Duodenal mucosa (tissue), 2 donors: ENCODE measurements at regions not wholly inside any gene's neighbourhood (a gene's known extent, or its start where the extent isn't known, plus 50 kb on each side); places are given as distances from the start of the nearest gene placed in this dataset.
"Not testable (repeated sequence)": the region's sequence is repeated elsewhere in the genome, so short reads cannot be mapped to it uniquely, and the experiment has no call there.

ENCODE experiments used
- H3K27ac ChIP-seq: one replicate; pipeline ENCODE4 v1.7.0; 2013; ENCODE audit warnings: low read depth, low read length
- H3K27me3 ChIP-seq, 2 donors: one replicate each; pipeline ENCODE4 v1.7.0; 2013; ENCODE audit warnings: low read length in 2 of 2, control low read depth in 1 of 2; ENCODE audit not compliant: insufficient read depth in 2 of 2, control insufficient read depth in 1 of 2
- H3K36me3 ChIP-seq, 2 donors: one replicate each; pipeline ENCODE4 v1.7.0; 2013; ENCODE audit warnings: low read length in 2 of 2, control low read depth in 1 of 2; ENCODE audit not compliant: insufficient read depth in 2 of 2, control insufficient read depth in 1 of 2
- H3K4me1 ChIP-seq, 2 donors: one replicate each; pipeline ENCODE4 v1.7.0; 2013; ENCODE audit warnings: low read length in 2 of 2, control low read depth in 1 of 2; ENCODE audit not compliant: insufficient read depth in 2 of 2, control insufficient read depth in 1 of 2
- H3K4me3 ChIP-seq, 2 donors: one replicate each; pipeline ENCODE4 v1.7.0; 2013; ENCODE audit warnings: low read length in 2 of 2, low read depth in 1 of 2
- H3K9ac ChIP-seq, 2 donors: one replicate each; pipeline ENCODE4 v1.7.0; 2013; ENCODE audit warnings: low read length in 2 of 2, low read depth in 1 of 2
- H3K9me3 ChIP-seq, 2 donors: one replicate each; pipeline ENCODE4 v1.7.0; 2013; ENCODE audit warnings: low read length in 2 of 2, control low read depth in 1 of 2; ENCODE audit not compliant: control insufficient read depth in 1 of 2

GRCh38 chr4:101699441-101700124 lies 90.9 kb upstream of the BANK1 start:
- no peaks in the 10 kb centered on the region for H3K27me3 ChIP-seq
- H3K9ac ChIP-seq = no peak overlapping the region
- no peaks in the 10 kb centered on the region for H3K4me1 ChIP-seq
- H3K9me3 ChIP-seq = no peaks in the 10 kb centered on the region
- no peaks in the 10 kb centered on the region for H3K36me3 ChIP-seq
- H3K27ac ChIP-seq = no peak overlapping the region
- no peak overlapping the region for H3K4me3 ChIP-seq

GRCh38 chr4:101697266-101697665 lies 93.3 kb upstream of the BANK1 start:
- H3K9me3 ChIP-seq = no peaks in the 10 kb centered on the region
- no peaks in the 10 kb centered on the region for H3K36me3 ChIP-seq
- no peaks in the 10 kb centered on the region for H3K4me1 ChIP-seq
- H3K9ac ChIP-seq = no peak overlapping the region
- H3K4me3 ChIP-seq = no peak overlapping the region
- no peak overlapping the region for H3K27ac ChIP-seq
- no peaks in the 10 kb centered on the region for H3K27me3 ChIP-seq

- Histone ChIP-seq H3K27ac (no peak overlapping the region), H3K27me3 (no peaks in the 10 kb centered on the region), H3K36me3 (no peaks in the 10 kb centered on the region), H3K4me3 (no peak overlapping the region), H3K4me1 (no peaks in the 10 kb centered on the region), H3K9ac (no peak overlapping the region), H3K9me3 (no peaks in the 10 kb centered on the region)
Observed at GRCh38 chr4:101696276-101697010, 94.1 kb upstream of the BANK1 start.

- Histone ChIP-seq H3K4me3 (no peak overlapping the region), H3K9me3 (no peaks in the 10 kb centered on the region), H3K4me1 (no peaks in the 10 kb centered on the region), H3K27me3 (no peaks in the 10 kb centered on the region), H3K9ac (no peak overlapping the region), H3K36me3 (no peaks in the 10 kb centered on the region), H3K27ac (no peak overlapping the region)
Observed at GRCh38 chr4:101695176-101695575, 95.4 kb upstream of the BANK1 start.

GRCh38 chr4:101694403-101694802 lies 96.1 kb upstream of the BANK1 start:
- not testable (repeated sequence) for H3K4me3 ChIP-seq, H3K27me3 ChIP-seq, H3K4me1 ChIP-seq, H3K9ac ChIP-seq, H3K27ac ChIP-seq, H3K9me3 ChIP-seq, H3K36me3 ChIP-seq

GRCh38 chr4:101693842-101694398 lies 96.6 kb upstream of the BANK1 start:
- Histone ChIP-seq H3K27ac (no peak overlapping the region), H3K27me3 (no peaks in the 10 kb centered on the region), H3K4me3 (no peak overlapping the region)

GRCh38 chr4:101689220-101689619 lies 101.3 kb upstream of the BANK1 start:
- no peaks in the 10 kb centered on the region for H3K9me3 ChIP-seq
- H3K4me1 ChIP-seq = no peaks in the 10 kb centered on the region
- no peaks in the 10 kb centered on the region for H3K27me3 ChIP-seq
- no peak overlapping the region for H3K27ac ChIP-seq
- no peaks in the 10 kb centered on the region for H3K36me3 ChIP-seq
- H3K4me3 ChIP-seq = no peak overlapping the region
- no peak overlapping the region for H3K9ac ChIP-seq

More at GRCh38 chr4:101693842-101694398, 96.6 kb upstream of the BANK1 start:
- H3K4me1 ChIP-seq = no peaks in the 10 kb centered on the region
- H3K9me3 ChIP-seq = no peaks in the 10 kb centered on the region
- no peak overlapping the region for H3K9ac ChIP-seq
- H3K36me3 ChIP-seq = no peaks in the 10 kb centered on the region

GRCh38 chr4:101685126-101685525 lies 105.4 kb upstream of the BANK1 start:
- Histone ChIP-seq H3K27ac (no peak overlapping the region), H3K4me3 (no peak overlapping the region), H3K27me3 (no peaks in the 10 kb centered on the region), H3K36me3 (no peaks in the 10 kb centered on the region), H3K4me1 (no peaks in the 10 kb centered on the region), H3K9ac (no peak overlapping the region), H3K9me3 (no peaks in the 10 kb centered on the region)

- H3K27ac ChIP-seq = no peak overlapping the region
Observed at GRCh38 chr4:101682946-101683345, 107.6 kb upstream of the BANK1 start.

GRCh38 chr4:101678180-101678579 lies 112.3 kb upstream of the BANK1 start:
- no peaks in the 10 kb centered on the region for H3K27me3 ChIP-seq
- H3K9me3 ChIP-seq = peaks cover 0 to 3% of the 10 kb centered on the region in 2 donors
- no peaks in the 10 kb centered on the region for H3K36me3 ChIP-seq
- no peaks in the 10 kb centered on the region for H3K4me1 ChIP-seq
- H3K4me3 ChIP-seq = no peak overlapping the region
- H3K9ac ChIP-seq = no peak overlapping the region
- H3K27ac ChIP-seq = no peak overlapping the region

More at GRCh38 chr4:101682946-101683345, 107.6 kb upstream of the BANK1 start:
- H3K9ac ChIP-seq = no peak overlapping the region
- no peaks in the 10 kb centered on the region for H3K9me3 ChIP-seq
- no peaks in the 10 kb centered on the region for H3K27me3 ChIP-seq
- no peak overlapping the region for H3K4me3 ChIP-seq
- H3K36me3 ChIP-seq = no peaks in the 10 kb centered on the region
- H3K4me1 ChIP-seq = no peaks in the 10 kb centered on the region
